HG02973 (cell line): ENCODE measurements at regions not wholly inside any gene's neighbourhood (a gene's known extent, or its start where the extent isn't known, plus 50 kb on each side); places are given as distances from the start of the nearest gene placed in this dataset.
"Not testable (repeated sequence)": the region's sequence is repeated elsewhere in the genome, so short reads cannot be mapped to it uniquely, and the experiment has no call there.

Experiments used
- ATAC-seq: cut with Tn5 transposase; IDR thresholded peaks from one replicate; pipeline ENCODE4 v1.9.1; 2021; ENCODE audit warnings: moderate library complexity; ENCODE audit not compliant: unreplicated experiment

DNA sequence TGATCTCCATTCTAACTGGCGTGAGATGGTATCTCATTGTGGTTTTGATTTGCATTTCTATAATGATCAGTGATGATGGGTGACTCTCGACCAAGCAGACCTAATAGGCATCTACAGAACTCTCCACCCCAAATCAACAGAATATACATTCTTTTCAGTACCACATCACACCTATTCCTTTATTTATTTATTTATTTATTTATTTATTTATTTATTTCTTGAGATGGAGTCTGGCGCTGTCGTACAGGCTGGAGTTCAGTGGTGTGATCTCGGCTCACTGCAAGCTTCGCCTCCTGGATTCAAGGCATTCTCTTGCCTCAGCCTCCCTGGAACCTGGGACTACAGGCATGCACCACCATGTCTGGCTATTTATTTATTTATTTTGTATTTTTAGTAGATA is 496.3 kb downstream of the TENT5A start:
- ATAC-seq: not testable (repeated sequence)

DNA sequence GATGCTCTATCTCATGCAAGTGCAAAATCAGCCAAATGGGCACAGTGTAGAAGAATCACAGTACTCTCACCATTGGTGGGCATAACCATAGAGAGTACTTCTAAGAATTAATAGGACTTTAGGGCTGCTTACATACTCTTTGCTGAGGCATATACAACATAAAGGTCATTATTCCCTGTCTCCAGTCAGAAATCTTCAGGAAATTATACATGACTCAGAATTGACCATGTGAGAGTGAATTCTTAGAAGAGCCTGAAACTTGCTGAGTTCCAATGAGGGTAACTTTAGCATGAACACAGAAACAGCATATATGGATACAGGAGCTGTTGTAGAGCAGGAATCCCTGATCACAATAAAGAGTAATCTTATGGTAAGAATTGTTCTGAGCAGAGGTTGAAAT is 498.7 kb downstream of the TENT5A start:
- no peak for ATAC-seq

DNA sequence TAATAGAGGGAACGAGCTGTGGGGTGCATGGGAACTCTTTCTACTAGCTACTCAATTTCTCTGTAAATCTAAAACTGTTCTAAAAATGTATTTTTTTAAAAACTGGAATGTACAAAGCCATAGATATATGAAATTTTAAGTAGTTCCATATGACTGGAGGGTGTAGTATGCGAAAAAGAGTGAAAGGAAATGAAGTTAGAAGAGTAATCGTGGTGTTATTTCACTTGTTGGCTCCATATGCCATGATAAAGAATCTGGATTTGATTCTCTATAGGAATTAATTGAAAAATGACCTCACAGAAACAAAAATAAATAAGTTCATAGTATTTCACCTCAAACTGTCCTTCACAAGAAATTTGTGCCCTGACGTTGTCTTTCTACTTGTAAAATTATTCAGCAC is 500.2 kb downstream of the TENT5A start:
- ATAC-seq: no peak

DNA sequence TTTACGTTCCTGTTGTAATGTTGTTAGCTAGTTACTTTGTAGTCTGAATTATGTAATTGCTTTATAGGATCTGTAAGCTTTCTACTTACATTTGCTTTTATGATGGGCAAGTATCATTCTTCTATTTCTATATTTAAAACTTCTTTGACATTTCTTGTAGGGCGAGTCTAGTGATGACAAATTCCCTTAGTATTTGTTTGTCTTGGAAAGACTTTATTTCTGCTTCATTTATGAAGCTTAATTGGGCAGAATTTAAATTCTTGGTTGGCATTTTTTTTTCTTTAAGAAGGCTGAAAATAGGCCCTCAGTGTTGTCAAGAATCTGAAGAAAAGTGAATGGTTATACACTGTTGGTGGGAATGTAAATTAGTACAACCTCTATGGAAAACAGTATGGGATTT is 506.3 kb downstream of the TENT5A start:
- ATAC-seq: no peak

DNA sequence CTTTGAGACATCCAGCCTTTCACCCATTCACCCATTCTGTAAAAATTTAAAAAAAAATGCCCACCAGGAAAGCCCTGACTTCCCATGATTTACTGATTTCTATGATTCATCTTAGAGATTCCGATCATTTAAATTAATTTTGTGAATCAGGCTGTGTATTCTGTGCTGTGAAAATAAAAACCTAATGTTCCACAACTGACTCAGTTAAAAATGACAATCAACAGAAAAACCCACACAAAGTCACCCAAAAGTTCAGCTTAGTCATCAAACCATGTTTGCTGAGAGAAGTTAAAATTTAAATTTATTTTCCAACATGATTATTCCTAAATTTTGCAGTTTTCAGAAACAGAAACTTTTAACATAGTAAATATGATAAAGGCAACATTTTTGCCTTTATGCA is 509.9 kb downstream of the TENT5A start:
- ATAC-seq: no peak

DNA sequence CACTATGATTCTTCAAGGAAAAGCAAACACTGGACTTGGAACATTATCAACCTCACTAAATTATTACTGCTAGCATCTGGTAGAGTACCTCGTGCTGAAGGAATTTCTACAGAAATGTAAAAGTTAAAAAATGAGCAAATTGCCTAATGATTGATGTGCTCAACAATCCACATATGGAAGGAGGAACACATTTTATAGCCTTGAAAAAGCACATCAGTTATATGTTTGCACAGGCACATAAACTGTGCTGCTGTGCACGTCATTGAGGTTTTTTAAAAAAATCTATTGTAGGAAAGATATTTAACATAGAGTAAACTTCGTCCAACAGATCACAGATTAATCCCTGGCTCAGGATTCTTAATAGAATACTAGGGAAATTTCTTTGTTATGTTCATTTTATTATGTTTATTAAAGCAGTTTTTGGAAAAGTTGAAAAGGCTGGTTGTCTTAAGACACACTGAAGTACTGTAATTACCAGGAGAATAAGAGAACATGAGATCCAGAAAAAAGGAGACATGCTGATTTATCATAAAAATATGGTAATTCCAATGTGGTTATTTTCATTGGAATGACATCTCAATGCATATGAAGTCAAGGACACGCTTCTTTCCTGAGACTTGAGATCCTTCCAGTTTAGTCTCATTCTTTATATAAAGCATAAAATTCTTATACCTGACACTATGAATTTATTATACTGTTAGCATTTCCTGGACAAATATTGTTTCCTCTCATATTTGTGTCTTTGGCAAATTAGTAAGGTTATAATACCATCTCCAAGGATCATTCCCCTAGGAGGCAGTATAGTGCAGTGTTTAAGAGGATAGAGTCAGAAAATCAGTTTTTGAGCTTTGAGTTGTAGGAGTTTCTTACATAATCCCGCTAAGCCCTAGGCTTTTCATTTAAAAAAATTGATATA is 511.1 kb downstream of the TENT5A start:
- ATAC-seq: no peak

DNA sequence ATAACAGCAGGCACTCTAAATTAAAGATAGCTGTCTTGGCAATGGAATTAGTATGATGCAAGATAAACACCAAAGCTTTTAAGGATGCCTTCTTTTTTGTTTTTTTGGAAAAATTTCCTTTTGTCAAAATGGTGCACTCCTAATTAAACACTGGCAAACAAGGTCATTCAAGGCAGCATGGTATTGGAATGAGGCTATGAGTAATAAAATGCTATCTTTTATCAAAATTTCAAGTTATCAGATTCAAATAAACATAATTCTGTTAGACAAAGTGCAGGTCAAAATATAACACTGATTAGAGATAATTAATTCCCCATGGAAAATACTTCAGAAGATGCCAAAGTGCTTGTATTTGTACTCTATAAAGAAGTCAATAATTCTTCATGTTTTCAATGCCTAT is 514.1 kb downstream of the TENT5A start:
- ATAC-seq: no peak

DNA sequence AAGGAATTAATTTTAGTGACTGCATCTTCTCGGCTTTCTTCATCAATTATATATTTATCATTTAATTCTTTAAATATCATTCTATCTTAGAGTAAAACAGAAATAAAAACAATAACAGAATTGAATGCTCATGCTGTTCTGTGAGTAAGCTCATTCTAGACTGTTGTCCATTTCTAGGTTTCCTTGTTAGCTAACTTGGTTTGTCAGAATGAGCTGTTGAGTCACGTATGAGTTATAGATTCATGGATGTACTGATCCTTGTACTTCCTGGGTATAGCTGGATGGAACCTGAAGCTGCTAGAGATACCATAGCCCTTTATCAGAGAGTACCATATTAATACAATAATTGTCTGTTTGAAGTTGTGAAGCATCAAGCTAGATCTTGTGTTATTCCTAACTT is 515.3 kb downstream of the TENT5A start:
- no peak for ATAC-seq

DNA sequence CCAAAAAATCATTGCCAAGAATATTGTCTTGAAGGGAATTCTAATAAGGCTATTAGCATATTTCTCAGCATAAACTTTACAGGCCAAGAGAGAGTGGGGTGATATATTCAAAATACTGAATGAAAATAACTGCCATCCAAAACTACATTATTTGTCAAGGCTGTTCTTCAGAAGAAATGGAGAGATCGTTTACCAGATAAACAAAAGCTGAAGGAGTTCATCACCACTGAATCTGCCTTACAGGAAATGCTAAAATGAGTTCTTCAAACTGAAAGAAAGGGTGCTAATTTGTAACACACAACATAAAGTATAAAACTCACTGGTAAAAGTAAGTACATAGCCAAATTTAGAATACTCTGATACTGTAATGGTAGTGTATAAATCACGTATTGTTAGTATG is 517.0 kb downstream of the TENT5A start:
- no peak for ATAC-seq

DNA sequence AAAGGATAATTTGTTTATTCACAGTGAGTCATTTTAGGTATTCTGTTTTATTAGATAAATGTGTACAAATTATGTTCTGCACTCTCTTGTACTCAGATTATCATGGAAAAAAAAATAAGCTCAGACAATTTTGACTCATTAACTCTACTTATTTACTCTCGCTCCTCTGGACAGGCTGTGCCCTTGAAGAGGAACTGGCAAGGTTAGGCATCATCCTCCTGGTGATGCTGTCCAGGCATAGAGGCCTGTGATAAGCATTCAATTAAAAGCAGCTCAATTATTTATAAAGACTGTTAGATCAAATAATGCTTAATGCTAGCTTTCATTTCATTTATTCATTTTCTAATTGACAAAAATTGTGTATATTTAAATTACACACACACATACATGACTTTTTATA is 518.5 kb downstream of the TENT5A start:
- no peak for ATAC-seq

DNA sequence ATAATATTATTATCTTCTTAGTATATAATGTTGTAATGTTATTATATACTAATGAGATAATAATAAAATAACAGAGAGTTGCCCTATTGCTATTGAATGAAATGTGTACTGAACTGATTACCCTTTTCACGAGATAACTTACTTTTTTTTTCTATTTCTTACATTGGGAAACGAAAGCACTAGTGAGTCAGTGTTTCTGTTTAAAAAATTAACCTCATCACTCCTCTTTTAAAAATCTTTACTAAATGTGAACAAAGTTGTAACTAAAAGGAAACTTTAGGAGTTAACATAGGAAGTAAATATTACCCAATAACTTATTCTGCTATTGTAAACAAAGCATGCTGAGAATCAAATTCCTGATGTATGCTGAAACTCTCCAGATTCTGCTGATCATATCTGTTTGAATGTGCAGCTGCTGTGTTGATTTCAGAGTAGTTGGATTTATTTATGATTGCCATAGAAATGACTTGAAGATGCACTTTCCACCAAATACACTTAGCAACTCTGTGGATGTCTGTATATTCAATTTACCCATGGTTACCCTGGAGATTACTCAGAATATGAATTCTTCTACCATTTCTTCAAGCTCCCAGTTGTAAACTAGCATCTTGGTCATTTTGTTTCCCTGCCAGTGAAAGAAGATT is 523.4 kb downstream of the TENT5A start:
- ATAC-seq: no peak

DNA sequence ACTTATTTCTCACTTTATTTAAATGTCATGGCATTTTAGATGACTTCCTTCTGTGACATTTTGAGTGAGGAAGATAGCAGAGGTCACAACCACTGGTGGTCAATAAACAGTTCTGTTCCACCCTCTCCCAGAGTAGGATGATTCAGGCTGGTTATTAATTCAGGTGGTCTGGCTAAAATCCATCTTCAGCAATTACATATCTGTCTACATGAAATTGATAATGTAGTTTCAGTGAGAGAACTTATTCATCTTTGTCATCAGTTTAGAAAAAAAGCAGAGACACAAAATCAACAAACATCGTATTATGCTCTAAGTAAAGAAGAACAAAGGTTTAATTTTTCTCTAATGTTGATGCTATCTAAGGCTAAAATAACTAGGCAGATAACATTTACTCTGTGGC is 525.5 kb downstream of the TENT5A start:
- ATAC-seq: no peak

DNA sequence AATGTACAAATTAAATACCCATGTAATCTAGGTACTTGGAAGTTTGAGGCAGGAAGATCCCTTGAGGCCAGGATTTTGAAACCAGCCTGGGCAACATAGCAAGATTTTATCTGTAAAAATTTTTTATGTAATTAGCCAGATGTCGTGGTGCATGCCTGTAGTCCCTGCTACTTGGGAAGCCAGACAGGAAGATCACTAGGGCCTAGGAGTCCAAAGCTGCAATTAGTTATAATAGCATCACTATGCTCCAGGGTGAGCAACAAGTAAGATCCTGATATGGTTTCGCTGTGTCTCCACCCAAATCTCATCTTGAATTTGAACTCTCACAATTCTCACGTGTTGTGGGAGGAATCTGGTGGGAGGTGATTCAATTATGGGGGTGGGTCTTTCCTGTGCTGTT is 535.8 kb downstream of the TENT5A start:
- ATAC-seq: no peak

DNA sequence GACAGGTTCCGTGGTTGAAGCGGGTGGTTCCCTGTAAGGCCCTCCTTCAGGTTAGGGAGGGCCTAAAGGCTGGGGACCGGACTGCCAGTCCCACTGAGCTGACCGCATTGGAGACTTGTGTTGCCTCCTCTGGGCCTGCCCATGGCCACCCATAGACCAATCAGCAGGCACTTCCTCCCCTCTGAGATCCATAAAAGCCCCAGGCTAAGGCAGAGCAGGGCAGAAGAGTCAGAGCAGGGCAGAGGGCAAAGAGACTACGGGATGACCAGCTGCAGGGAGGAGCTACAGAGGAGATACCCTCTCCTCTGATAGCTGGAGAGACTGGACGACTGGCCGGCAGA is 537.4 kb downstream of the TENT5A start:
- ATAC-seq: no peak

DNA sequence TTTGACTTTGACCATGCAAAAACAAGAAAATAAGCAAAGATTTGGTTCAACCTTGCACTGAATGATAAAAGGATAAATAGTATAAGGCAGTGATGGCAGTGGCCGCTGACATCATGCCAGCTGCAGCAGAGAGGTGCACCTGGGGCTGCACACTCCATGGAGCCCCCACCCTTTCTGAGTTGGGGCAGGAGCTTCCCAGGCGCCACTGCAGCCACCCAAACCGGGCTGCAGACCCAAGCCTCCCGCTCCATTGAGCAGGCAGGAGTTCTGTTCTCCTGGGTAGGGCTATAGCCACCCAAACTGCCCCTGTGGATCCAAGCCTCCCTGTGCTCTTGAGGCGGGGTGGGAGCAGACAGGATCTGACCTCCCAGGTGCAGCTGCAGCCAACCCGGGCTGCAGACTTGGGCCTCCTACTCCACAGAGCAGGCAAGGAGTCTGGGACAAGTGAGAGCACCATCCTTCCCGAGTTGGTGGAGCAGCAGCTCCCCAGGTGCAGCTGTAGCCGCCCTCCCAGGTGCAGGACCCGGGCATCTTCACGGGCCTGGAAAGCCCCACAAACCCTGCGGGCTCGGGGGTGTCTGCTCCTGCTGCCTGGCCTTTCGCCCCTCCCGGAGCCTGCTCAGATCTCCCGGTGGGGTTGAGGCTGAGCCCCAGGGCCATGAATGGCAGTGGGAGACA is 537.9 kb downstream of the TENT5A start:
- no peak for ATAC-seq

DNA sequence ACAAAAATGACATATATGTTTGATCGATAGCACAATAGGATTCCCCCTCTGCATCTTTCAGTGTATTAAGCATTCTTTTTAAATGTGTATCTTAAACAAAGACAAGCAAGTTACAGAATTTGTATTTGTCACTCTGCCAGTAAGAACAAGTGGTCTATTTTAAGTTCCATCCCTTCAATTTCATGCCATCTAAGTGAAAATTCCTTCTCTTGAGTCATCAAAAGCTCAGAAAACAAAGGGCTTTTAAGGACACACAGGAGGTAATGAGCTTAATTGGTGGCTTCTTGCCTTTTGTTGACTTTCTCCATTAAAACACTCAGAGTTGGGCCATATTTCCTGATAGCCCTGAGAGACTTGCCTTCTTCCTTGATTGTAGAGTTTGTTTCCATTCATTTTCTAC is 547.8 kb downstream of the TENT5A start:
- no peak for ATAC-seq

DNA sequence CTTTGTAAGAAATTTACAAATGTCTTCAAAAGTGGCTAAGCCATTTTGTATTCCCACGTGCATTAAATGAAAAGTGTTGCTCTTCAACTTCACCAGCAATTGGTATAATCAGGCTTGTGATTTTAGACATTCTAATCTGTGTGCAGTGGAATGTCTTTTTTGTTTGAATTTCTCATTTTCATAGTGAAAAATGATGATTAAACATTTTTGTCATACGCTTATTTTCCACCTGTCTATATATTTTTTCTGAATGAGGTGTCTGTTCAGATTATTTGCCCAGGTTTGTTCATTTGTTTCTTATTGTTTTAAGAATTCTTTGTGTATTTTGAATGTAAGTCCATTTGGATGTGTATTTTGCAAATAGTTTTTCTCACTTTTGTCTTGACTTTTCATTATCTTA is 558.1 kb downstream of the TENT5A start:
- no peak for ATAC-seq

DNA sequence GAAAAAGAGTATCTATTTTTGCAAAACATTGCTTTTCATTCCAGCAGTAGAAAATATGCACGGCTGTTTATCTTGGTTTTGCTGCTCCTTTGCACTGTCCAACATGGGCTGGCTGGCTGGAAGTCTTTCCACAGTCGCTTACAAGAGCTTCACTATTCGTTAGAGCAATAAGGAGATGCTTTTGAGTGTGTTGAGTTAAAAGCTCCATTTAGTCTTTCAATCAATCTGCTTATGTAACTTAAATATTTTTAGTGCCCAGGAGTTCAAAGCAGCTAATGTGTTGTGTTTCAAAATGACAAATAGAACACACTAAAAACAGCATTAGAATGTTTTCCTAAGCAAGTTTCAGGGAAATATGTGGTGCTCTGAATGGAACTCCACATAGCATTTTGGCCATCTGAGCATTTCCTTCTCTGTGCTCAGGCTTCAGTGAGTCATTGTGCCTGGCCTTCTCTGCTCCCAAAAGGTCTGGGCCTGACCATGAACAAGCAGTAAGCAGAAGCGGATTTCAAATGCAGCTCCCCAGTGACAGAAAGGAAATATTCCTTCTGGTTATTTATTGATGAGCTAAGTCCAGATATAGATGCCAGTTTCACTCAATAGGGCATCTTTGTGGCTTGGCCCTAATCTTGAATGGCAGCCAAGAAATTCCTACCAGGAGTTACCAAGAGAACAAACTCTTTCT is 580.3 kb downstream of the TENT5A start:
- no peak for ATAC-seq

DNA sequence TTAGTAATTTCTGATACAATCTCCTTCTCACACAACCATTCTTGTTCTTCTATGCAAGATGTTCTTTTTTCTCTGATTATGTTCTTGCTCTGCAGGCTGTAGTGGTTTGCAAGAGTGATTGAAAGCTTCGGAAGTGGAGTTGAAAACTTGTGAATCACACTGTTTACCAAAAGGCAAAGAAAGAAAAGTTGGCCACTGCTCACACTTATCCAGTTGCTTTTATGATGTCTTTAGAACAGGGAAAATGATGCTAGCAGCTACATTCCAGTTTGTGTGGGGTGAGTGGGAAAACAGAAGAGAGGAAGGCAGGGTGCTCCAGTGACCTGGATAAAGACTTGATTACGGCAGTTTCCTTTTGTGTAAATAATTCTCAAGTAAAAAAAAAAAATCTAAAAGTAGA is 583.3 kb downstream of the TENT5A start:
- no peak for ATAC-seq

DNA sequence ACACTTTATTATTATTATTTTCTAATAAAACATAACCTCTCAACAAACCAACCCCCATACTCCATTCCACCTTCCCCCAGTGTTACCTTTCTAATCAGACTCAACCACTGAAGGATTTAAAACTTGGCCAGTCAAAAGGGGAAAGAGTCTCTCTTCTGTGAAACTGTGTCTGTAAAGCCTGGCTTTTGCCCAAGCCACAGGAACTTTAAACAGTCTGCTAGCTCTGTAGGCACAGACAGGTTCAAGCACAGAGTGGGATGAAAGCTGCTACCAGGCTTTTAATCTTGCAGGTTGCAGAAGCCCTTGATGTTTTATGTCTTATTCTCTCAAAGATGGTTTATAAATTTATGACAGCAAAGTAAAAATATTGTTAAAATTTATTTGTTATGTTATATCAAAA is 585.7 kb downstream of the TENT5A start:
- no peak for ATAC-seq

DNA sequence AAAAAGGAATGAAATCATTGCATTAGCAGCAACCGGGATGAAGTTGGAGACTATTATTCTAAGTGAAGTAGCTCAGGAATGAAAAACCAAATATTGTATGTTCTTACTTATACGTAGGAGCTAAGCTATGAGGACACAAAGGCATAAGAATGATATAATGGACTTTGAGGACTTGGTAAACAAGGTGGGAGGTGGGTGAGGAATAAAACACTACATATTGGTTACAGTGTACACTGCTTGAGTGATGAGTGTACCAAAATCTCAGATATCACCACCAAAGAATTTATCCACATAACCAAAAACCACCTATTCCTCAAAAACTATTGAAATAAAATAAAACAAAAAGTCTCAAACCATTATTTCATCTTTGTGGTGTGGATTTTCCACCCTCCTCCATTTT is 593.5 kb downstream of the TENT5A start:
- no peak for ATAC-seq

DNA sequence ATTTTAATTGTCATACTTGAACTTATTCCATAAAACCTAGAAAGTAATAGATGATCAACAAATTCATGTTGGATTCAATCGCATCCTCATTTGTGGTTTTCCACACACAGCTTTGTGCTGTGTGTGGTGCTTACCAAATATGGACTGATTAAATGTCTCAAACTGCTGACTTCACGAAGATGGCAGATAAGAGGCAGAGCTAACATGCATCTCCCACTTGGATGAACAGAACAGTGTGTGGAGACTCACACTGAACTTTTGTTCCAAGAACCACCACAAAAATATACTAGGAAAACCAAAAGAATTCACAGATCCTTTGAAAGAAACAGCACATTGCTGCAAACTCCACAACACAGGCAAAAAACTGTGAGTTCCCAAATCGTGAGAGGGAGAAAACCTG is 603.7 kb downstream of the TENT5A start:
- no peak for ATAC-seq
